Gastrocnemius medialis (tissue), 4 donors: ENCODE measurements at regions not wholly inside any gene's neighbourhood (a gene's known extent, or its start where the extent isn't known, plus 50 kb on each side); places are given as distances from the start of the nearest gene placed in this dataset.

Experiments
- ATAC-seq, 2 donors: fragments of 150-250 bp; one replicate each; pipeline ENCODE4 v1.9.1; 2016
- DNase-seq, 2 donors: peaks; one replicate each; pipeline ENCODE4 v3.0.0-alpha.2; 2019
- H3K27ac ChIP-seq, 4 donors: fragments of 200-600 bp; sonication (generic); 1 replicate in 1 of 4; 2 replicates in 3 of 4; pipeline ENCODE4 v1.5.1; 2016 to 2018; ENCODE audit warnings: mild to moderate bottlenecking in 2 of 4, moderate library complexity in 1 of 4
- H3K27me3 ChIP-seq, 3 donors: fragments of 200-600 bp; sonication (generic) in 2 of 3; 1 replicate in 1 of 3; 2 replicates in 2 of 3; pipeline versions ENCODE4 v1.5.1 to v1.6.0; 2016 to 2019; ENCODE audit warnings: mild to moderate bottlenecking in 1 of 3, moderate library complexity in 1 of 3
- H3K36me3 ChIP-seq, 2 donors: fragments of 200-600 bp; sonication (generic) in 1 of 2; one replicate each; pipeline ENCODE4 v1.5.1; 2017 to 2018
- H3K4me1 ChIP-seq, 2 donors: fragments of 200-600 bp; sonication (generic) in 1 of 2; one replicate each; pipeline ENCODE4 v1.5.1; 2016 to 2017; ENCODE audit warnings: mild to moderate bottlenecking in 2 of 2
- H3K4me3 ChIP-seq, 4 donors: fragments of 200-600 bp; sonication (generic) in 3 of 4; 1 replicate in 1 of 4; 2 replicates in 3 of 4; pipeline ENCODE4 v1.5.1; 2016 to 2019; ENCODE audit warnings: mild to moderate bottlenecking in 2 of 4
- H3K9me3 ChIP-seq, 3 donors: fragments of 200-600 bp; sonication (generic) in 2 of 3; 1 replicate in 1 of 3; 2 replicates in 2 of 3; pipeline ENCODE4 v1.5.1; 2016 to 2019
- POLR2A ChIP-seq, 2 donors: fragments of 450-650 bp; IDR thresholded peaks; one replicate each; pipeline ENCODE4 v1.6.1; 2017; ENCODE audit warnings: antibody characterized with exemption in 2 of 2, mild to moderate bottlenecking in 2 of 2, moderate library complexity in 2 of 2
- in situ Hi-C, 4 donors: fragments of 200-750 bp; cut with MboI; loops; one replicate each; pipeline versions ENCODE4 v1.15.0 to v1.8.0; 2017; ENCODE audit warnings: low sequenced_read_pairs in 4 of 4
- intact Hi-C: fragments of 100-400 bp; cut with DNase I; formaldehyde crosslinking; loops from one replicate; pipeline ENCODE4 v1.15.1; 2023; ENCODE audit warnings: low total_unique reads
- TF ChIP-seq, protein P1 (sequence below), 5 experiments: fragments of 450-650 bp in 3 of 5; fragments of 200-600 bp in 2 of 5; sonication (generic) in 2 of 5; IDR thresholded peaks in 4 of 5; conservative IDR thresholded peaks in 1 of 5; 1 replicate in 4 of 5; 2 replicates in 1 of 5; pipeline ENCODE4 v1.5.1; 2016 to 2019; ENCODE audit warnings: antibody characterized with exemption in 5 of 5, mild to moderate bottlenecking in 3 of 5, moderate library complexity in 3 of 5

DNA sequence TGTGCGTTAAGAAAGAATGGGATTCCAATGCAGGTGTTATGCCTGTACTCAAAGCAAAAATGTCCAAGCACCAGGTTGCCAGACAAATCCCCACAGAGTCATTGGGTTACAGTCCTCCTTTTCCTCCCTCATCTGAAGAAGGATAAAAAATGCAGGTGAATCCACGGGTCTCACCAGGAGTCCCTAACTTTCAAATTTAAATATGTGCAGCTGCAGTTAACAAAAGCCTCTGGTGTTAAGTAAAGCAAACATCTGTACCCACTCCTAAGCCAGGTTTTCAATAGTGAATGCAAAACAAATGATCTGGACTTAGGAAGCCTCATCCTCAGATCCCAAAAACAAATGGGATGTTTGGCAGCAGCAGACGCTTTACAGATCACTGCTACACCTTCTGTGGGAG is 70.4 kb upstream of the SETMAR start:
- in situ Hi-C loops (no loop called here), intact Hi-C loops (no loop called here)
- Histone ChIP-seq H3K36me3 (no peaks in the 10 kb centered on the region), H3K4me3 (no peak overlapping the region), H3K27ac (no peak overlapping the region), H3K27me3 (no peaks in the 10 kb centered on the region), H3K4me1 (peaks cover 0 to 7% of the 10 kb centered on the region in 2 donors), H3K9me3 (no peaks in the 10 kb centered on the region)
- DNase-seq (no peak), ATAC-seq (no peak)
- TF ChIP-seq, protein P1, sequence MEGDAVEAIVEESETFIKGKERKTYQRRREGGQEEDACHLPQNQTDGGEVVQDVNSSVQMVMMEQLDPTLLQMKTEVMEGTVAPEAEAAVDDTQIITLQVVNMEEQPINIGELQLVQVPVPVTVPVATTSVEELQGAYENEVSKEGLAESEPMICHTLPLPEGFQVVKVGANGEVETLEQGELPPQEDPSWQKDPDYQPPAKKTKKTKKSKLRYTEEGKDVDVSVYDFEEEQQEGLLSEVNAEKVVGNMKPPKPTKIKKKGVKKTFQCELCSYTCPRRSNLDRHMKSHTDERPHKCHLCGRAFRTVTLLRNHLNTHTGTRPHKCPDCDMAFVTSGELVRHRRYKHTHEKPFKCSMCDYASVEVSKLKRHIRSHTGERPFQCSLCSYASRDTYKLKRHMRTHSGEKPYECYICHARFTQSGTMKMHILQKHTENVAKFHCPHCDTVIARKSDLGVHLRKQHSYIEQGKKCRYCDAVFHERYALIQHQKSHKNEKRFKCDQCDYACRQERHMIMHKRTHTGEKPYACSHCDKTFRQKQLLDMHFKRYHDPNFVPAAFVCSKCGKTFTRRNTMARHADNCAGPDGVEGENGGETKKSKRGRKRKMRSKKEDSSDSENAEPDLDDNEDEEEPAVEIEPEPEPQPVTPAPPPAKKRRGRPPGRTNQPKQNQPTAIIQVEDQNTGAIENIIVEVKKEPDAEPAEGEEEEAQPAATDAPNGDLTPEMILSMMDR (IDR thresholded peaks at IDR 0.05 in 4 of 5, conservative IDR thresholded peaks at IDR 0.05 in 1 of 5): no peak
- no peak for TF ChIP-seq POLR2A (IDR thresholded peaks at IDR 0.05)

DNA sequence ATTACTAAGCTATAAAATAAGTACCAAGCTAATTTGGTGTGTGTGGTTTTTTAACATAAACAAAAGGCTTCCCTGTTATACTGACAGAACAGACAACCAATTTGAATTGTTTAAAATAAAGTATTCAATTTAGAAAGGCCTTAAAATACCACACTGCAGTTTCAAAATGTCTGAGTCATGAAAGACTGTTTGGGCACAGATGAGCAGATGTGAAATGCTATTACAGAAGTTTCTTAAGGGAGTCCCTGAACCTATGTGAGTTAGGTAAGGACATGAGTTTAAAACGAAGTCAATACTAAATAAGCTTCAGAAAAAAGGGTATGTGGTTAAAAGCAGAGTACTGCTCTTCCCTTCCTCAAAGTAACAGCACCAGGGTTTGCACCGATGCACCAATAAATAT is 69.7 kb upstream of the SETMAR start:
- no peaks in the 10 kb centered on the region for H3K9me3 ChIP-seq
- H3K27me3 ChIP-seq: no peaks in the 10 kb centered on the region
- peaks cover 0 to 7% of the 10 kb centered on the region in 2 donors for H3K4me1 ChIP-seq
- DNase-seq (no peak), ATAC-seq (no peak)
- no peaks in the 10 kb centered on the region for H3K36me3 ChIP-seq
- intact Hi-C loops (no loop called here), in situ Hi-C loops (no loop called here)
- no peak overlapping the region for H3K27ac ChIP-seq
- no peak overlapping the region for H3K4me3 ChIP-seq
- TF ChIP-seq, protein P1 (IDR thresholded peaks at IDR 0.05 in 4 of 5, conservative IDR thresholded peaks at IDR 0.05 in 1 of 5): no peak
- no peak for TF ChIP-seq POLR2A (IDR thresholded peaks at IDR 0.05)

DNA sequence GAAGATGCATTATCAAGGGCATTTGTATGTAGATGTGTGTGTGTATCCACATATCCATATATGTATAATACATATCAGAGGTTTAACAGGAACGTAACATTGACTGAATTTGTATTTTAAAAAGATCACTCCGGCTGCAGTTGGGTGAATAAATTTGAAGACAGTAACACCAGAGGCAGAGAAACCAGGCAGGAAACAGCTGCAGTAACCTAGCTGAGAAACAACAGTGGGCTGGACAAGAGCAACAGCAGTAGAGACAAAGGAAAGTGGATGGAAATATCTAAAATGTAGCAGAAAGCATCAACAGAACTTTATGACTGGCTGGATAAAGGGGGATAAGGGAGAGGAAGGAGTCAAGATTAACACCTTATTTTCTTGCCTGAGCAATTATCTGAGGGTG is 68.3 kb upstream of the SETMAR start:
- no peaks in the 10 kb centered on the region for H3K9me3 ChIP-seq
- no peaks in the 10 kb centered on the region for H3K27me3 ChIP-seq
- H3K4me1 ChIP-seq: peaks cover 0 to 7% of the 10 kb centered on the region in 2 donors
- no peak overlapping the region for H3K27ac ChIP-seq
- no peaks in the 10 kb centered on the region for H3K36me3 ChIP-seq
- no peak for DNase-seq
- intact Hi-C loops: no loop called here
- no peak overlapping the region for H3K4me3 ChIP-seq
- in situ Hi-C loops: no loop called here
- no peak for ATAC-seq
- TF ChIP-seq POLR2A (IDR thresholded peaks at IDR 0.05): no peak
- TF ChIP-seq, protein P1 (IDR thresholded peaks at IDR 0.05 in 4 of 5, conservative IDR thresholded peaks at IDR 0.05 in 1 of 5): no peak

DNA sequence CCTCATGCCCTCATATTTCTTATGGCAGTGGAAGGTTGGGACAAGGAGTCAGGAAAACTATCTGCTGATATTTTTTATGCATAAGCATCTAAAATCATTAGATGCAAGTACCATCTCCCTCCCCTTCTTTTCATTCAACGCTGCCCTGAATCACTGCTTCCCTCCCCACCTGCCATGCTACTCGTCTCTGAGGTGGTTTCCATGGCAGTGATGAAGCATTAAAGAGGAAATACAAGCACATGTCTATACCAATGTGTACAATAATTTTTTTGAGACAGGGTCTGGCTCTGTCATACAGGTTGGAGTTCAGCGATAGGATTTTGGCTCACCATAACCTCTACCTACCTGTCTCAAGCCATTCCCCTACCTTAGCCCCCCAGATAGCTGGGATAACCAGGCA is 67.5 kb upstream of the SETMAR start:
- no peaks in the 10 kb centered on the region for H3K36me3 ChIP-seq
- TF ChIP-seq, protein P1 (IDR thresholded peaks at IDR 0.05 in 4 of 5, conservative IDR thresholded peaks at IDR 0.05 in 1 of 5): no peak
- TF ChIP-seq POLR2A (IDR thresholded peaks at IDR 0.05): no peak
- intact Hi-C loops (no loop called here), in situ Hi-C loops (no loop called here)
- no peaks in the 10 kb centered on the region for H3K27me3 ChIP-seq
- ATAC-seq (no peak), DNase-seq (no peak)
- no peak overlapping the region for H3K27ac ChIP-seq
- H3K4me1 ChIP-seq: peaks cover 0 to 7% of the 10 kb centered on the region in 2 donors
- H3K9me3 ChIP-seq: no peaks in the 10 kb centered on the region
- no peak overlapping the region for H3K4me3 ChIP-seq

DNA sequence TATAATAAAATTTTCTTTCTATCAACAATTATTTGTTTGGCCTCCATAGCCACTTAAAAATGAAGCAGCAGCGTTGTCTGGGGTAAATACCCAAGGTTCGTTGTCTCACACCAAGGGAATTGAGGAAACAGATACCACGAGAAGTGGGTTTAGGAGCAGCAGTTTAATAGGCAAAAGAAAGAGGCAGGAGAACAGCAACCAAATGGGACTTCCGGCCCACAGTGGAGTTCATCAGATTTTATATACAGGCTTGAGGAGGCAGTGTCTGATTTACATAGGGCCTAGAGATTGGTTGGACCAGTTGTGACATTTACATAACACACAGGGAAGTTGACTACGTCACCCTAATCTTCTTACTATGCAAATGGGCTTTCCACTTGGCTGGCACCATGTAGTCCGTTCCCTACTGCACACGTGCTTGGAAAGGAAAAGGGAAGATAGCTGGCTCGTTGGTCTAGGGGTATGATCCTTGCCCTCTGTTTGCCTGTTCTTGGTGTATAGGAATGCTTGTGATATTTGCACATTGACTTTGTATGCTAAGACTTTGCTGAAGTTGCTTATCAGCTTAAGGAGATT is 61.5 kb upstream of the SETMAR start:
- intact Hi-C loops (no loop called here), in situ Hi-C loops (no loop called here)
- Histone ChIP-seq H3K4me1 (no peaks in the 10 kb centered on the region), H3K27ac (no peak overlapping the region), H3K9me3 (no peaks in the 10 kb centered on the region), H3K36me3 (no peaks in the 10 kb centered on the region), H3K4me3 (no peak overlapping the region), H3K27me3 (no peaks in the 10 kb centered on the region)
- TF ChIP-seq, protein P1 (IDR thresholded peaks at IDR 0.05 in 4 of 5, conservative IDR thresholded peaks at IDR 0.05 in 1 of 5): no peak
- TF ChIP-seq POLR2A (IDR thresholded peaks at IDR 0.05): no peak
- no peak for ATAC-seq
- no peak for DNase-seq
